ENCODE measurements at regions not wholly inside any gene's neighbourhood (a gene's known extent, or its start where the extent isn't known, plus 50 kb on each side); places are given as distances from the start of the nearest gene placed in this dataset.
A peak's percentile ranks its signal among the peaks of the same experiment; 100 is the strongest.

- DNase-seq: peak; percentile 29
Observed at GRCh38 chr10:121185816-121186455, 334.8 kb downstream of the WDR11 start.

DNA sequence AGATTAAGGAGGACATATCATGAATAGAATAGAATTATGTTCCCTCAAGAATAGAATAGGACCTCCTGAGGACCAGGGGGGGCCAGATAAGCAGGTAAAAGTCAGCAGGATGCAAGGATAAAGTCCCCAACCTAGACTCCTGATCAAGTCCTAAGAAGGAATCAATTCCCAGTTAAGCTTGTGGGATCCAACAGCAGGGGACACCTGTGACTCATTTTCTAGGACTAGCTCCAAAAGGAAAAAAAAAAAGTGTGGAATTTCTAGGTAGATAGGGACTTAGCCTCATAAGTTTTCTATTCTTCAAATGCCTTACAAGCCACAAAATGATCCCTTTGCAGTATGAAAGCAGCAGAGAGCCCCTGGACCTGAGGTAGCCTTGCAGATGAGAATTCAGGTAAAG lies 336.2 kb downstream of the WDR11 start:
- no peak for DNase-seq

GRCh38 chr10:121188005-121188404 lies 336.8 kb downstream of the WDR11 start:
- no peak for DNase-seq

DNA sequence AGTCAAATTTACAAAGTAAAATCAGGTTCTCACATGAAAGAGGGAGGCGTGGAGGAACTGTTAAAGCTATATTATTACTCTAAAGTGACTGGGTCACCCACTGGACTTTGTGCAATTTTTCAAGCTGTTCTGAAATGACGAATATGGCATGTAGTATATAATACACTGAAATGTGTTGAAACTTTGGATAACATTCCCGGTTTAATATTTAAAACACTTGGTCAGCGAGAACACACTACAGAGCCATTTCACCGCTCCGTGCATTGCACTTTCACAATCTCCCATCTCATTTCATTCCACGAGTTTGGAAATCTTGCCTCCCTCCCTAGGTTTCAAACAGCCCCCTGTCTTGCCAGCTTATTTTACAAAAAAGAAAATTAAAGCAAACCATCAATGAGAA lies 337.9 kb downstream of the WDR11 start:
- no peak for DNase-seq

DNA sequence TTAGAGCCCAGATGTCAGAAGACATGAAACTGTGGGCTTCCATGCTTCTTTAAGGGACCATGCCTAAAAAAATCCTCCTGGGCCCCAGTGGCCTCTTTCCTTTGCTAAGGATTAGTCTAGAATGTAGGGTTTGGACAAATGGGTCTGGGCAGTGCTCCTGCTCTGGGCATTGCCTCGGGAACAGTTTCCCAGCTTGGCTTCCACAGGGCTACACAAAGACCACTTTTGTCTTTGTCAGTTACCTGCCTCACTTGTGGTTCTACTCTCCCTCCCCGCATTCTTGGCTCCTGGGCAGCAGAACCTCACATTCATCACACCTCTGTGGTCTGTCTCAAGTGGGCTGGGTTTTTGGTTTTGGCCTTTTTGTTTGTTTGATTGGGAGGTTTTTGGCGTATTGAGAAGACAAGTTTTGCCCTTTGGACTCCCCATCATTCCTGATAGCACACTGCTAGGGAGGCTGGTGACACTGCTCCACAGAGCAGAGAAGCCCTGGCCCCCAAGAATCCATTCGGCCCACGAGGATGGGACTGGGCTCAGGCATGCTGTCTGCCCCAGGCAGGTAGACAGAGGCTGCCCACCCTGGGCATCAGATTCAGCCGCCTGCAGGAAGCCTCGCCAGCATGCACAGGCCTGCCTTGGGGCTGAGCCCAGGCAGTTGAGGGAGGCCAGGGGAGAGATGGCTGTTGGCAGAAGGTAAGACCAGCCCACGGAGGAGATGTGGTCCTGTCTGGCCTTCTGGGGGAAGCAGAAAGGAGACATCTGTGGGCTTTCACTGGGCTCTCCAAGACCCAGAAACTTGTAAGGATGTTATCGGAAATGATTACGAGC lies 343.7 kb downstream of the WDR11 start:
- DNase-seq: no peak

DNA sequence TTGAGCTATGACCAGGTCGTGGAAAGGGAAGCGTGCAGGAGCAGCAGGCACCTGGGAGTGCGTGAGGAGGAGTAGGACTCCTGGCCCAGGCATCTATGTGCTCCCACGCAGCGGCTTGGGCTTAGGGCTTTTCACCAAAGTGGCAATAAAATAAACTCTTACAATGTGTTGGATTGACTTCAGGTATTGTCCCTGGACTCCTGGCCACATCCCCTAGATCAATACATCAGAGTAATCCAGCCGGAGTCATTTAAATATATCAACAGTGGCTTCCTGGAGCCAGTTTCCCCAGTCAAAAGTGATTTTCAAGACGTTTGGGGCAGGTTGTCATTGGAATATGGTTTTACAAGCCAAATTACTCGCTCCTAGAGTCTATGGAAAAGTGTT lies 344.4 kb downstream of the WDR11 start:
- DNase-seq: no peak

GRCh38 chr10:121199081-121199480 lies 347.9 kb downstream of the WDR11 start:
- DNase-seq: no peak

- no peak for DNase-seq
Observed at GRCh38 chr10:121205625-121206024, 354.5 kb downstream of the WDR11 start.

GRCh38 chr10:121211446-121211845 lies 360.3 kb downstream of the WDR11 start:
- no peak for DNase-seq

DNA sequence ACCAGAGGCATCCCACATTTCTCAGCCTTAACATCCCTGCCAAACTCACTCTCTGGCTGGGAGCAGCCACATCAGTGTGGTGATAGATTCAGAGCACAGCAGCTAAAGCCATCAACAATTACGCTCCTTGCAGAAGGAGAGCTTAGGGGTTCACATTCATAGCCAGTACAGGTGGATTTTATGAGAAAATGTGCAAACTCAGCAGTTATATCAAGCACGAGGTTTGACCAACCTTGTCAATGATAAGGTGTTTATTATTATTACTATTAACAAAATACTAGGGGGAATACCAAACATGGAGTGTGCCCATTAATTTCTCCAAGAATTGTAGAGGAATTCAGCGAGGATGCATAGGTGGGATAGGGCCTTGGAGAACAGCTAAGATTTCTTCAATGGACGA lies 362.3 kb downstream of the WDR11 start:
- DNase-seq: no peak

DNA sequence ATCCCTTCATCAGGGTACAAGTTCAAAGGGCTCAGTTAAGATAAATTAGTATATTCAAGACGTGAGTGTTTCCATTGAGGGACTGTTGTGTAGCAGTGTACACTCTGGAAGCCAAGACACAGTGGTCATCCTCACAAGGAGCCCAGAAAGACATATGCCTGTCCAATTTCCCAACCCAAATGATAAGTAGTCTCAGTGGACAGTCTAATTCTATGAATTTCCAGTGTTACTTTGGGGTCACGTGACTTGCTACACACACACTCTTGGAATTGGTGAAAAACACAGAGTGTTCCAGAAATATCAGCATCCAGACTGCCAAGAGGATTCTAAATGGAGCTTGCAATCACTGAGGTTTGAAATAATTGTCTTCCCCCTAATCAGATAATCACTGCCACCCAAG lies 365.1 kb downstream of the WDR11 start:
- no peak for DNase-seq

- DNase-seq: no peak
Observed at GRCh38 chr10:121216721-121217181, 365.6 kb downstream of the WDR11 start.

- no peak for DNase-seq
Observed at GRCh38 chr10:121217331-121217730, 366.2 kb downstream of the WDR11 start.

GRCh38 chr10:121221072-121221471 lies 369.9 kb downstream of the WDR11 start:
- DNase-seq: no peak

- no peak for DNase-seq
Observed at GRCh38 chr10:121221991-121222390, 370.8 kb downstream of the WDR11 start.

DNA sequence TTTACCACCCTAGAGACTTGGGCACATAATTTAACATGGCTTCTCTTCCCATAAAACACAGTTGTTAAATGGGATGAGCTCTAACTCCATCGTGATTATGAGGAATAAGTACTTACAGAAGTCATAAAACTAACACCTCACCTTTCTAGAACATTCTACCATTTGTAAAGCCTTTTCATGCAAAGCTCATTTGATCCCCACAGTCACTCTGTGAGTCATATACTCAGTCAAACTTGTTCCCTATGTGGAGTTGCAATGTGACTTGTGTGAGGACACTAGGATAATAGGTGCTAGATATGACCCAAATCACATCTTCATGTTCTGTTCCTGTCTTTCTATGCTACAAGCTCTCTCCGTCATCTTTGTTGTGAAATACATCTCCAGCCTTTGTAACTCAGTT lies 371.7 kb downstream of the WDR11 start:
- DNase-seq: no peak

- no peak for DNase-seq
Observed at GRCh38 chr10:121231079-121231478, 367.2 kb downstream of the FGFR2 start.

- no peak for DNase-seq
Observed at GRCh38 chr10:121232494-121232893, 365.8 kb downstream of the FGFR2 start.

GRCh38 chr10:121235692-121236091 lies 362.6 kb downstream of the FGFR2 start:
- no peak for DNase-seq

DNA sequence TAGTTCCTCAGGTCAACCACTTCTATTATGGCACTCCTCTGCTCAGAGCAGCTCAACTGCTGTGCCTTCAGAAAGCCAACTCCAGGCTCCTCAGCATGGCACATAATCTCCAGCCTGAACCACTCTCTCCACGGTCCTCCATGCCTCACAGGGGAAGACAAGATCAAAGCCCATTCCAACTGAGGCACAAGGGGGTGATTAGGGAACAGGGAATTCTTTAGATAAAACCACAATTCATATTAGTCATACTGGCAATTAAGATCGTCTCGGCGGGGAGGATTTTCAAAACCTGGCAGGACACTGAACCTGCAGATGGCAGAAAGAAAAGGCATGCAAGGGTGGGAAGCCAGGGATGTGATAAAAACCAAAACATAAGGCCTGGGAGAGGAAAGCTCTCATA lies 361.6 kb downstream of the FGFR2 start:
- no peak for DNase-seq

GRCh38 chr10:121237718-121238117 lies 360.5 kb downstream of the FGFR2 start:
- DNase-seq: no peak

DNA sequence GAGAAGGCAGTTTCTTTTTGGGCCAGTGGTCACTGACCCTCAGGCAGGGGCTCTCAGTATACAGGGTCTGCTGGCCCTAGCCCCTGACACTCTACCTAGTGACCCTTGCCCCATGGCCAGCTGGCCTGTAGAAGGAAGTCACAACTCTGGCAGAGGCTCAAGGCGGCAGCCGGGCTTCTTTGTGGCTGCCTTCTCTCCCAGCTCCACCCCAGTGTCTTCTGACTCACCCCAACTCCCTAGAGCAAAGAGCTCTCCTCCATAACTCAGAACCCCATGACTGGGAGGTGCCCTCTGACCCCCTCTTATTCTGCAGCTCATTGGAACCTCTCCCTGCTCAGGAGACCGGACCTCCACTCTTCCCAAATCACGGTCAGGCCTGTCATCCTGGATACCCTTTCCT lies 358.2 kb downstream of the FGFR2 start:
- DNase-seq: no peak

- DNase-seq: no peak
Observed at GRCh38 chr10:121240556-121240955, 357.7 kb downstream of the FGFR2 start.

GRCh38 chr10:121241337-121241736 lies 356.9 kb downstream of the FGFR2 start:
- DNase-seq: no peak

All from right hindlimb (tissue), 1 donor.